HCT116 (cell line): ENCODE measurements at regions not wholly inside any gene's neighbourhood (a gene's known extent, or its start where the extent isn't known, plus 50 kb on each side); places are given as distances from the start of the nearest gene placed in this dataset.

ENCODE experiments used
- ATAC-seq: fragments of 200-7000 bp; cut with Tn5 transposase; 2 replicates; pipeline ENCODE4 v1.9.1; 2020; ENCODE audit warnings: mild to moderate bottlenecking, moderate library complexity
- BruUV-seq: library from RNA; stranded (reverse); fragments of 400-500 nt; replicated peaks from 2 replicates; lab custom pipeline; 2021; lab: Mats Ljungman, UMichigan
- CTCF ChIA-PET: fragments of 300-600 bp; sonication (Branson Sonifier 250); formaldehyde crosslinking; loops from one replicate; lab custom pipeline; 2021; ENCODE audit warnings: antibody characterized with exemption; lab: Charles Lee
- POLR2A ChIA-PET: fragments of 300-600, 350-600 bp; sonication (Branson Sonifier 250); formaldehyde crosslinking; loops from one replicate; lab custom pipeline; 2021; ENCODE audit warnings: antibody characterized with exemption; lab: Charles Lee
- RAD21 ChIA-PET, 2 experiments: fragments of 300-600 bp; sonication (Branson Sonifier 250); formaldehyde crosslinking; loops; one replicate each; lab custom pipeline; 2023; ENCODE audit warnings: low total read pairs in 2 of 2; ENCODE audit not compliant: uncharacterized antibody in 2 of 2, unreplicated experiment in 2 of 2, low non-redundant PET in 1 of 2; lab: Charles Lee
- DNase-seq: peaks from one replicate; pipeline ENCODE4 v3.0.0-alpha.2; 2010; ENCODE audit warnings: low read depth, low spot score
- H2AFZ ChIP-seq: fragments of 200-600 bp; shearing (Covaris generic), sonication (generic); 2 replicates; pipeline ENCODE4 v1.6.1; 2017; ENCODE audit warnings: low read depth, mixed run types, mixed read lengths, antibody characterized with exemption, low read length; ENCODE audit not compliant: poor library complexity, severe bottlenecking
- H3K27ac ChIP-seq: 2 replicates; pipeline ENCODE4 v1.5.1; 2012; ENCODE audit warnings: low read depth, low read length
- H3K27me3 ChIP-seq: fragments of 200-600 bp; sonication (generic); 2 replicates; pipeline ENCODE4 v1.6.1; 2016; ENCODE audit warnings: mixed run types, low read length, mixed read lengths; ENCODE audit not compliant: insufficient read depth
- H3K36me3 ChIP-seq, 2 experiments: fragments of 200-500 bp in 1 of 2; fragments of 200-600 bp in 1 of 2; sonication (Bioruptor generic) in 1 of 2; sonication (generic) in 1 of 2; 2 replicates each; pipeline versions ENCODE4 v1.5.1 to v1.6.1; 2014 to 2016; ENCODE audit warnings: low read length in 2 of 2, inconsistent platforms in 1 of 2, mixed read lengths in 1 of 2, mixed run types in 1 of 2; ENCODE audit not compliant: insufficient read depth in 2 of 2, control insufficient read depth in 1 of 2
- H3K4me1 ChIP-seq, 2 experiments: fragments of 200-600 bp in 1 of 2; sonication (generic) in 1 of 2; 2 replicates each; pipeline versions ENCODE4 v1.5.1 to v1.6.1; 2012 to 2017; ENCODE audit warnings: low read length in 2 of 2, inconsistent platforms in 1 of 2, mild to moderate bottlenecking in 1 of 2, mixed read lengths in 1 of 2, mixed run types in 1 of 2, moderate library complexity in 1 of 2; ENCODE audit not compliant: insufficient read depth in 2 of 2, control insufficient read depth in 1 of 2
- H3K4me2 ChIP-seq: fragments of 200-600 bp; sonication (generic); 2 replicates; pipeline ENCODE4 v1.6.1; 2017; ENCODE audit warnings: mixed run types, low read length, mixed read lengths
- H3K4me3 ChIP-seq, 2 experiments: fragments of 200-600 bp in 1 of 2; sonication (generic) in 1 of 2; replicated peaks in 1 of 2; 2 replicates each; pipeline ENCODE4 v1.5.1; 2011 to 2016; ENCODE audit warnings: low read length in 2 of 2, control low read depth in 1 of 2, low read depth in 1 of 2, mild to moderate bottlenecking in 1 of 2, mixed read lengths in 1 of 2, mixed run types in 1 of 2
- H3K79me2 ChIP-seq: fragments of 200-600 bp; sonication (generic); 2 replicates; pipeline ENCODE4 v1.6.1; 2017; ENCODE audit warnings: mild to moderate bottlenecking, mixed run types, low read length, moderate library complexity, mixed read lengths; ENCODE audit not compliant: insufficient read depth
- H3K9ac ChIP-seq: fragments of 200-600 bp; sonication (generic); 2 replicates; pipeline ENCODE4 v1.6.1; 2016; ENCODE audit warnings: low read length, mixed read lengths
- H3K9me2 ChIP-seq: fragments of 200-600 bp; sonication (generic), shearing (Covaris generic); 2 replicates; pipeline ENCODE4 v1.6.1; 2017; ENCODE audit warnings: mixed run types, mild to moderate bottlenecking, moderate library complexity; ENCODE audit not compliant: insufficient read depth
- H3K9me3 ChIP-seq, 2 experiments: fragments of 200-500 bp in 1 of 2; fragments of 200-600 bp in 1 of 2; sonication (Bioruptor generic) in 1 of 2; sonication (generic) in 1 of 2; 2 replicates each; pipeline ENCODE4 v1.6.1; 2014 to 2017; ENCODE audit warnings: low read length in 2 of 2, mixed read lengths in 2 of 2, inconsistent platforms in 1 of 2, low read depth in 1 of 2, mild to moderate bottlenecking in 1 of 2, mixed run types in 1 of 2, moderate library complexity in 1 of 2; ENCODE audit not compliant: control insufficient read depth in 1 of 2, insufficient read depth in 1 of 2
- H4K20me1 ChIP-seq: fragments of 200-600 bp; sonication (generic), shearing (Covaris generic); 2 replicates; pipeline ENCODE4 v1.6.1; 2017; ENCODE audit warnings: mixed run types, mild to moderate bottlenecking, moderate library complexity; ENCODE audit not compliant: insufficient read depth
- CEBPB ChIP-seq: IDR thresholded peaks from 2 replicates; pipeline ENCODE4 v1.6.1; 2012; ENCODE audit warnings: low read depth
- ELF1 ChIP-seq: IDR thresholded peaks from 2 replicates; pipeline ENCODE4 v1.6.1; 2012; ENCODE audit warnings: low read depth, borderline replicate concordance
- EZH2 ChIP-seq: fragments of 200-600 bp; sonication (generic); IDR thresholded peaks from 2 replicates; pipeline ENCODE4 v1.6.1; 2017; ENCODE audit warnings: antibody characterized with exemption, mixed run types
- FOSL1 ChIP-seq: IDR thresholded peaks from 2 replicates; pipeline ENCODE4 v1.6.1; 2012; ENCODE audit warnings: low read depth
- JUND ChIP-seq: IDR thresholded peaks from 2 replicates; pipeline ENCODE4 v1.6.1; 2012
- POLR2A ChIP-seq: IDR thresholded peaks from 2 replicates; pipeline ENCODE4 v1.7.0; 2011; ENCODE audit warnings: borderline replicate concordance; ENCODE audit not compliant: insufficient read depth, insufficient read length; ENCODE audit errors: extremely low read depth
- POLR2AphosphoS5 ChIP-seq: IDR thresholded peaks from 2 replicates; pipeline ENCODE4 v1.6.1; 2011; ENCODE audit warnings: mild to moderate bottlenecking, low read depth, low read length, moderate library complexity
- RAD21 ChIP-seq: IDR thresholded peaks from 2 replicates; pipeline ENCODE4 v1.6.1; 2012; ENCODE audit warnings: low read depth, mild to moderate bottlenecking
- SIN3A ChIP-seq: IDR thresholded peaks from 2 replicates; pipeline ENCODE4 v1.6.1; 2012; ENCODE audit warnings: low read depth
- ZFX ChIP-seq: fragments of 450-650 bp; IDR thresholded peaks from 2 replicates; pipeline ENCODE4 v1.6.1; 2017
- intact Hi-C: fragments of 100-400 bp; cut with micrococcal nuclease; formaldehyde crosslinking; loops from 2 replicates; pipeline ENCODE4 v1.10.0; 2022
- TF ChIP-seq, protein P1 (sequence below): IDR thresholded peaks from 2 replicates; pipeline ENCODE4 v1.6.1; 2012
- TF ChIP-seq, protein P2 (sequence below): IDR thresholded peaks from 2 replicates; pipeline ENCODE4 v1.6.1; 2012; ENCODE audit warnings: low read depth

DNA sequence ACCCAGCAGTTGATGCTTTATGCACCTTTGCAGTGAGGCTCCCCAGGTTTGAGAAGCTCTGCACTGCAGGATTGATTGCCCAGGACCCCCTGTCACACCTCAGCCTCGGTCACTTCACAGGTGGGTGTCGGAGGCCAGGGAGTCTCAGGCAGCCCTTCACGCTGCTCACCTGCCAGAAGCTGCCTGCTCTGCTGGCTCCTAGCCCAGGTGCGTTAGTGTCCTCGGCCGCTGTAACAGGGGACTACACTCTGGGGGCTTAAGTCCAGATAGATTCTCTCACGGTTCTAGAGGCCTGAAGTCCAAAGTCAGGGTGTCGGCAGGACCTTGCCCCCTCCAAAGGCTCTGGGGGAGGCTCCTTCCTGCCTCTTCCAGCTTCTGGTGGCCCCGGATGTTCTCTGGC is 79.9 kb downstream of the CPZ start:
- Histone ChIP-seq H3K79me2 (no peaks in the 10 kb centered on the region), H3K9me3 (no peaks in the 10 kb centered on the region), H3K27me3 (peaks cover 77% of the 10 kb centered on the region), H2AFZ (no peak overlapping the region), H3K4me3 (no peak overlapping the region), H3K4me1 (no peaks in the 10 kb centered on the region), H4K20me1 (no peaks in the 10 kb centered on the region), H3K36me3 (no peaks in the 10 kb centered on the region), H3K9me2 (no peaks in the 10 kb centered on the region), H3K4me2 (no peak overlapping the region), H3K9ac (no peak overlapping the region), H3K27ac (no peak overlapping the region)
- no peak for DNase-seq
- intact Hi-C loops, result no loop called here
- no peak for ATAC-seq
- POLR2A ChIA-PET, result no interaction called here
- CTCF ChIA-PET, result no interaction called here
- no TSS peak for BruUV-seq
- RAD21 ChIA-PET, result no interaction called here
- no peak for TF ChIP-seq JUND
- no peak for TF ChIP-seq SIN3A
- no peak for TF ChIP-seq CEBPB
- no peak for TF ChIP-seq ELF1
- TF ChIP-seq ZFX, result no peak
- no peak for TF ChIP-seq POLR2AphosphoS5
- TF ChIP-seq POLR2A, result no peak
- no peak for TF ChIP-seq FOSL1
- TF ChIP-seq, protein P1, sequence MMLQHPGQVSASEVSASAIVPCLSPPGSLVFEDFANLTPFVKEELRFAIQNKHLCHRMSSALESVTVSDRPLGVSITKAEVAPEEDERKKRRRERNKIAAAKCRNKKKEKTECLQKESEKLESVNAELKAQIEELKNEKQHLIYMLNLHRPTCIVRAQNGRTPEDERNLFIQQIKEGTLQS, result no peak
- no peak for TF ChIP-seq EZH2
- TF ChIP-seq, protein P2, sequence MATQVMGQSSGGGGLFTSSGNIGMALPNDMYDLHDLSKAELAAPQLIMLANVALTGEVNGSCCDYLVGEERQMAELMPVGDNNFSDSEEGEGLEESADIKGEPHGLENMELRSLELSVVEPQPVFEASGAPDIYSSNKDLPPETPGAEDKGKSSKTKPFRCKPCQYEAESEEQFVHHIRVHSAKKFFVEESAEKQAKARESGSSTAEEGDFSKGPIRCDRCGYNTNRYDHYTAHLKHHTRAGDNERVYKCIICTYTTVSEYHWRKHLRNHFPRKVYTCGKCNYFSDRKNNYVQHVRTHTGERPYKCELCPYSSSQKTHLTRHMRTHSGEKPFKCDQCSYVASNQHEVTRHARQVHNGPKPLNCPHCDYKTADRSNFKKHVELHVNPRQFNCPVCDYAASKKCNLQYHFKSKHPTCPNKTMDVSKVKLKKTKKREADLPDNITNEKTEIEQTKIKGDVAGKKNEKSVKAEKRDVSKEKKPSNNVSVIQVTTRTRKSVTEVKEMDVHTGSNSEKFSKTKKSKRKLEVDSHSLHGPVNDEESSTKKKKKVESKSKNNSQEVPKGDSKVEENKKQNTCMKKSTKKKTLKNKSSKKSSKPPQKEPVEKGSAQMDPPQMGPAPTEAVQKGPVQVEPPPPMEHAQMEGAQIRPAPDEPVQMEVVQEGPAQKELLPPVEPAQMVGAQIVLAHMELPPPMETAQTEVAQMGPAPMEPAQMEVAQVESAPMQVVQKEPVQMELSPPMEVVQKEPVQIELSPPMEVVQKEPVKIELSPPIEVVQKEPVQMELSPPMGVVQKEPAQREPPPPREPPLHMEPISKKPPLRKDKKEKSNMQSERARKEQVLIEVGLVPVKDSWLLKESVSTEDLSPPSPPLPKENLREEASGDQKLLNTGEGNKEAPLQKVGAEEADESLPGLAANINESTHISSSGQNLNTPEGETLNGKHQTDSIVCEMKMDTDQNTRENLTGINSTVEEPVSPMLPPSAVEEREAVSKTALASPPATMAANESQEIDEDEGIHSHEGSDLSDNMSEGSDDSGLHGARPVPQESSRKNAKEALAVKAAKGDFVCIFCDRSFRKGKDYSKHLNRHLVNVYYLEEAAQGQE, result no peak
- TF ChIP-seq RAD21, result no peak
